RWPE1 (cell line): ENCODE measurements at regions not wholly inside any gene's neighbourhood (a gene's known extent, or its start where the extent isn't known, plus 50 kb on each side); places are given as distances from the start of the nearest gene placed in this dataset.

Experiments
- CTCF ChIA-PET: fragments of 350-600 bp; sonication (Branson Sonifier 250); formaldehyde crosslinking; extraction: SDS; loops from one replicate; lab custom pipeline; 2021; lab: Yijun Ruan, JAX
- POLR2A ChIA-PET: fragments of 400-600 bp; formaldehyde crosslinking; extraction: SDS; loops from one replicate; lab custom pipeline; 2020; ENCODE audit warnings: antibody characterized with exemption; ENCODE audit not compliant: low non-redundant PET; lab: Yijun Ruan, JAX
- DNase-seq: peaks from one replicate; pipeline ENCODE4 v3.0.0; 2012; ENCODE audit warnings: low spot score
- H3K27ac ChIP-seq: fragments of 450-650 bp; 2 replicates; pipeline ENCODE4 v1.5.1; 2017
- CTCF ChIP-seq: fragments of 450-650 bp; conservative IDR thresholded peaks from 2 replicates; pipeline ENCODE4 v1.5.1; 2017; ENCODE audit warnings: low read depth, mild to moderate bottlenecking

GRCh38 chr5:57956636-57957035, 474.0 kb upstream of the ACTBL2 start:
- POLR2A ChIA-PET = no interaction called here
- no peak for TF ChIP-seq CTCF
- no peak for DNase-seq
- no peak overlapping the region for H3K27ac ChIP-seq
- CTCF ChIA-PET = interaction anchor here (0.7 kb wide), 1 partner anchor 33 kb away, joined by 4 read pairs; no protein-coding TSS in a partner anchor

- TF ChIP-seq CTCF = no peak
- POLR2A ChIA-PET = no interaction called here
- no peak overlapping the region for H3K27ac ChIP-seq
- DNase-seq = no peak
- CTCF ChIA-PET = interaction anchor here (0.7 kb wide), 1 partner anchor 182 kb away, joined by 3 read pairs; no protein-coding TSS in a partner anchor
Observed at GRCh38 chr5:57955511-57955910, 472.9 kb upstream of the ACTBL2 start.

- no peak for DNase-seq
- H3K27ac ChIP-seq = no peak overlapping the region
- TF ChIP-seq CTCF = no peak
- POLR2A ChIA-PET = no interaction called here
- CTCF ChIA-PET = interaction anchor here (0.5 kb wide), 1 partner anchor 19 kb away, joined by 3 read pairs; no protein-coding TSS in a partner anchor
Observed at GRCh38 chr5:57953792-57954191, 471.2 kb upstream of the ACTBL2 start.

GRCh38 chr5:57950616-57951228, 468.1 kb upstream of the ACTBL2 start:
- DNase-seq = no peak
- POLR2A ChIA-PET = no interaction called here
- no peak overlapping the region for H3K27ac ChIP-seq
- CTCF ChIA-PET = no interaction called here
- TF ChIP-seq CTCF = no peak

GRCh38 chr5:57948091-57948490, 465.5 kb upstream of the ACTBL2 start:
- no peak for TF ChIP-seq CTCF
- ChIA-PET POLR2A (no interaction called here), CTCF (no interaction called here)
- H3K27ac ChIP-seq = no peak overlapping the region
- no peak for DNase-seq

- POLR2A ChIA-PET = no interaction called here
- H3K27ac ChIP-seq = no peak overlapping the region
- no peak for TF ChIP-seq CTCF
- DNase-seq = no peak
- CTCF ChIA-PET = no interaction called here
Observed at GRCh38 chr5:57947181-57947580, 464.6 kb upstream of the ACTBL2 start.
